ENCODE measurements at regions not wholly inside any gene's neighbourhood (a gene's known extent, or its start where the extent isn't known, plus 50 kb on each side); places are given as distances from the start of the nearest gene placed in this dataset.

GRCh38 chr6:134819863-134820800 is 129.8 kb downstream of the ALDH8A1 start:
- Histone ChIP-seq H3K36me3 (ENCODE audit: insufficient read depth, low read length) (no peaks in the 10 kb centered on the region), H3K4me2 (ENCODE audit: low read depth, low read length, poor library complexity, severe bottlenecking) (no peak overlapping the region), H3K9me3 (ENCODE audit: insufficient read depth, low read depth, low read length) (no peaks in the 10 kb centered on the region), H3K9ac (ENCODE audit: low read depth, low read length, poor library complexity, severe bottlenecking) (no peak overlapping the region), H3K4me1 (ENCODE audit: insufficient read depth, low read length, poor library complexity, severe bottlenecking) (no peaks in the 10 kb centered on the region), H4K20me1 (ENCODE audit: insufficient read depth, low read length, poor library complexity, severe bottlenecking) (no peaks in the 10 kb centered on the region), H3F3A (ENCODE audit: low read depth) (no peaks in the 10 kb centered on the region), H3K79me2 (ENCODE audit: insufficient read depth, low read length) (no peaks in the 10 kb centered on the region), H2AFZ (ENCODE audit: low read length) (no peak overlapping the region), H3K27me3 (ENCODE audit: insufficient read depth, low read length, poor library complexity, severe bottlenecking) (no peaks in the 10 kb centered on the region), H3K4me3 (ENCODE audit: low read length, poor library complexity, severe bottlenecking) (no peak overlapping the region), H3K9me2 (replicated peaks; ENCODE audit: low read depth, low read length) (no peaks in the 10 kb centered on the region)
- TF ChIP-seq CTCF (conservative IDR thresholded peaks at IDR 0.05; ENCODE audit: low read length) (no peak), EZH2phosphoT487 (IDR thresholded peaks at IDR 0.05; ENCODE audit: borderline replicate concordance) (no peak)

- Histone ChIP-seq H3K4me1 (ENCODE audit: insufficient read depth, low read length, poor library complexity, severe bottlenecking) (no peaks in the 10 kb centered on the region), H3K4me2 (ENCODE audit: low read depth, low read length, poor library complexity, severe bottlenecking) (no peak overlapping the region), H3K9me3 (ENCODE audit: insufficient read depth, low read depth, low read length) (no peaks in the 10 kb centered on the region), H3K4me3 (ENCODE audit: low read length, poor library complexity, severe bottlenecking) (no peak overlapping the region), H3K27me3 (ENCODE audit: insufficient read depth, low read length, poor library complexity, severe bottlenecking) (no peaks in the 10 kb centered on the region), H2AFZ (ENCODE audit: low read length) (no peak overlapping the region), H3K9ac (ENCODE audit: low read depth, low read length, poor library complexity, severe bottlenecking) (no peak overlapping the region), H4K20me1 (ENCODE audit: insufficient read depth, low read length, poor library complexity, severe bottlenecking) (no peaks in the 10 kb centered on the region), H3K36me3 (ENCODE audit: insufficient read depth, low read length) (no peaks in the 10 kb centered on the region), H3F3A (ENCODE audit: low read depth) (no peaks in the 10 kb centered on the region), H3K79me2 (ENCODE audit: insufficient read depth, low read length) (no peaks in the 10 kb centered on the region), H3K9me2 (replicated peaks; ENCODE audit: low read depth, low read length) (no peaks in the 10 kb centered on the region)
- TF ChIP-seq CTCF (conservative IDR thresholded peaks at IDR 0.05; ENCODE audit: low read length) (no peak), EZH2phosphoT487 (IDR thresholded peaks at IDR 0.05; ENCODE audit: borderline replicate concordance) (no peak)
These were observed 130.7 kb downstream of the ALDH8A1 start for GRCh38 chr6:134819236-134819635.

- Histone ChIP-seq H3K4me1 (ENCODE audit: insufficient read depth, low read length, poor library complexity, severe bottlenecking) (no peaks in the 10 kb centered on the region), H4K20me1 (ENCODE audit: insufficient read depth, low read length, poor library complexity, severe bottlenecking) (no peaks in the 10 kb centered on the region), H3K4me2 (ENCODE audit: low read depth, low read length, poor library complexity, severe bottlenecking) (no peak overlapping the region), H3K4me3 (ENCODE audit: low read length, poor library complexity, severe bottlenecking) (no peak overlapping the region), H3K9ac (ENCODE audit: low read depth, low read length, poor library complexity, severe bottlenecking) (no peak overlapping the region), H3K9me2 (replicated peaks; ENCODE audit: low read depth, low read length) (no peaks in the 10 kb centered on the region), H3K79me2 (ENCODE audit: insufficient read depth, low read length) (no peaks in the 10 kb centered on the region), H3K36me3 (ENCODE audit: insufficient read depth, low read length) (no peaks in the 10 kb centered on the region), H3K9me3 (ENCODE audit: insufficient read depth, low read depth, low read length) (no peaks in the 10 kb centered on the region), H2AFZ (ENCODE audit: low read length) (no peak overlapping the region), H3K27me3 (ENCODE audit: insufficient read depth, low read length, poor library complexity, severe bottlenecking) (no peaks in the 10 kb centered on the region), H3F3A (ENCODE audit: low read depth) (no peaks in the 10 kb centered on the region)
- TF ChIP-seq CTCF (conservative IDR thresholded peaks at IDR 0.05; ENCODE audit: low read length) (no peak), EZH2phosphoT487 (IDR thresholded peaks at IDR 0.05; ENCODE audit: borderline replicate concordance) (no peak)
These were observed 132.5 kb downstream of the ALDH8A1 start for GRCh38 chr6:134817448-134817847.

All from Loucy (cell line).